HL-60 (cell line): ENCODE measurements at regions not wholly inside any gene's neighbourhood (a gene's known extent, or its start where the extent isn't known, plus 50 kb on each side); places are given as distances from the start of the nearest gene placed in this dataset.

Experiments used
- CTCF ChIP-seq: IDR thresholded peaks from one replicate; pipeline ENCODE4 v1.5.1; 2011; ENCODE audit warnings: low read length, control low read depth, inconsistent platforms; ENCODE audit not compliant: insufficient read depth
- POLR2AphosphoS5 ChIP-seq: IDR thresholded peaks from 2 replicates; pipeline ENCODE4 v1.6.1; 2012; ENCODE audit warnings: low read depth
- SPI1 ChIP-seq: IDR thresholded peaks from 2 replicates; pipeline ENCODE4 v1.6.1; 2012; ENCODE audit warnings: low read depth, mild to moderate bottlenecking, borderline replicate concordance
- TF ChIP-seq, protein P1 (sequence below): IDR thresholded peaks from 2 replicates; pipeline ENCODE4 v1.6.1; 2012; ENCODE audit warnings: low read depth; ENCODE audit not compliant: insufficient replicate concordance

DNA sequence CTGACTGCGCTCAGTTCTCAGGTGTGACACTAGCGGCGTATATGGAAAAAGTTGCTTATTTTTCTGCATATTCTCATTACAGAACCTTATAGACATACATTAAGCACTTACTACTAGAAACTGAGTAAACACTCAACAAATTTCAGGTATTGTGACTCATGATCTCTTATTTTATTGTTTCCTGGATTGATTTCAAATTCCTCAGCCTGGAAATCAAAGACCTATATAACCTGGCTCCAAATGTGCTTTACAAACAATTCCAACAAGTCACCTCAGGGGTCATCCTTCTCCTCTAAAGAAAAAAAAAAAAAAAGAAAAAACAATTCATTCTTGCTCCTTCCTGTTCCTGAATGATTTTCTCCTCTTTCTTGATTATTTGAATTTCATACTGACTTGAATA is 152.3 kb downstream of the ADAM29 start:
- no peak for TF ChIP-seq CTCF
- no peak for TF ChIP-seq POLR2AphosphoS5
- TF ChIP-seq SPI1: no peak
- TF ChIP-seq, protein P1, sequence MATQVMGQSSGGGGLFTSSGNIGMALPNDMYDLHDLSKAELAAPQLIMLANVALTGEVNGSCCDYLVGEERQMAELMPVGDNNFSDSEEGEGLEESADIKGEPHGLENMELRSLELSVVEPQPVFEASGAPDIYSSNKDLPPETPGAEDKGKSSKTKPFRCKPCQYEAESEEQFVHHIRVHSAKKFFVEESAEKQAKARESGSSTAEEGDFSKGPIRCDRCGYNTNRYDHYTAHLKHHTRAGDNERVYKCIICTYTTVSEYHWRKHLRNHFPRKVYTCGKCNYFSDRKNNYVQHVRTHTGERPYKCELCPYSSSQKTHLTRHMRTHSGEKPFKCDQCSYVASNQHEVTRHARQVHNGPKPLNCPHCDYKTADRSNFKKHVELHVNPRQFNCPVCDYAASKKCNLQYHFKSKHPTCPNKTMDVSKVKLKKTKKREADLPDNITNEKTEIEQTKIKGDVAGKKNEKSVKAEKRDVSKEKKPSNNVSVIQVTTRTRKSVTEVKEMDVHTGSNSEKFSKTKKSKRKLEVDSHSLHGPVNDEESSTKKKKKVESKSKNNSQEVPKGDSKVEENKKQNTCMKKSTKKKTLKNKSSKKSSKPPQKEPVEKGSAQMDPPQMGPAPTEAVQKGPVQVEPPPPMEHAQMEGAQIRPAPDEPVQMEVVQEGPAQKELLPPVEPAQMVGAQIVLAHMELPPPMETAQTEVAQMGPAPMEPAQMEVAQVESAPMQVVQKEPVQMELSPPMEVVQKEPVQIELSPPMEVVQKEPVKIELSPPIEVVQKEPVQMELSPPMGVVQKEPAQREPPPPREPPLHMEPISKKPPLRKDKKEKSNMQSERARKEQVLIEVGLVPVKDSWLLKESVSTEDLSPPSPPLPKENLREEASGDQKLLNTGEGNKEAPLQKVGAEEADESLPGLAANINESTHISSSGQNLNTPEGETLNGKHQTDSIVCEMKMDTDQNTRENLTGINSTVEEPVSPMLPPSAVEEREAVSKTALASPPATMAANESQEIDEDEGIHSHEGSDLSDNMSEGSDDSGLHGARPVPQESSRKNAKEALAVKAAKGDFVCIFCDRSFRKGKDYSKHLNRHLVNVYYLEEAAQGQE: no peak
